NCI-H1694 treated with DMSO at 0.1 percent for 48 hours (cell line): ENCODE measurements at regions not wholly inside any gene's neighbourhood (a gene's known extent, or its start where the extent isn't known, plus 50 kb on each side); places are given as distances from the start of the nearest gene placed in this dataset.
"Not testable (repeated sequence)": the region's sequence is repeated elsewhere in the genome, so short reads cannot be mapped to it uniquely, and the experiment has no call there.

Experiments used
- DNase-seq: peaks from one replicate; lab custom pipeline; 2025; lab: John Stamatoyannopoulos, UW

DNA sequence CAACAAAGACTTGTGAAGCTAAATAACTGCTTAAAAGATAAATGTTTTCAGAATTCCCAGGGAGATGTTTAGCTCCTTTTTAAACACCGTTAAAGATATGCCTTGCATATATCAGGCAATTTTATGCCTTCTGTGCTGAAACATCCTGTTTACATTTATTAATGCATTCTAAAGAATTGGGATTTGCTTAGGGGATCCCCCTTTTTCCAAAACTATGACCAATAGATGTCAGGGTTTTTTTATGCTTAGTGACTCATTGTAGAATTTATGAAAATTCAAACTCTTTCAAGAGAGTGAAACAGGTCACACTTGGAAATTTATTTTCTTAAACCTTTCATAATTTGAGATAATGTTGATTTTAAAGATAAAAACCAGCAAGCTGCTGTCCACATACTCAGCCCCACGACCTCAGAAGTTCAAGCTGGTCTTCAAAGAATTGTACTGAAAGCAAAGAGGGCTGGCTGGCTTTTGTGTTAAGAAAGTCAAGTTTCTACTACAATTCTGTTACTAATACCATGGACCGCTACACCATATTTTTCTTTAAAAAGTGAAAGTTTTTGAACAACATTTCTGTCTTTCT lies 411.8 kb downstream of the ETV1 start:
- no peak for DNase-seq

DNA sequence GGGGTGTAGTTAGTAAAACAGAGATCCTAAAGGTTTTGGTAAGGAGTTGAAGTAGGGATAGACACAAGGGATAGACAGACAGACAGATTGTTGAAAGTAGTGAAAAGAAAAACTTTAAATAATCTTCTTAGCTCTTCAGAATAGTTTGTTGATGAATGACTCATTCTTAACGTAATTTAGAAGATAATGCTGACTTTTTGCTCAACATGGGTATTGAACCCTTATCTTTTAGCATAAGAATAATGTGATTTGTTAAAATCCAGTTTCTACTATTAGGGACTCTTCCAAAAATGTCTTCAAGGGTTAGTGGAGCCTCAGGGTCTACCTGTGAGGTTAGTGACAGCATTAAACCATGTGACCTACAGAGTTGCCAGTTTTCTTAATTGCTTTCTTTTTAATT lies 411.2 kb downstream of the ETV1 start:
- DNase-seq = no peak

DNA sequence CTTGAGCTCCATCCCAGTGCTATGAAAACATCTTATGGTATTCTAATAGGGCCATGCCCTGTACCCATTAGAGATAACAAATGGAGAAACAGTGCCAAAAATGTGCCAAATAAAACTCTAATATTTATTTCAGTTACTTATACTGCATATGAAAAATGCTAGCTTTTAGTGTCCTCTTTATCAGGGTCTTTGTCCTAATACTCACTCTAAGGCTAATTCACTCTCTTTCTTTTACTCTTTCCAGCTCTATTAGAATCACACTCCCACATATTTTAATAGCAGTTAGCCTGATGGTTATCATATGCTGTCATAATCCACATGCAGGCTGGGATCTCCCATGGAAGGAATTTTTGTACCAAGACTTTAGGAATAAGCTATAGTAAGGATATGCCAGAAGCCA lies 408.4 kb downstream of the ETV1 start:
- DNase-seq = no peak

DNA sequence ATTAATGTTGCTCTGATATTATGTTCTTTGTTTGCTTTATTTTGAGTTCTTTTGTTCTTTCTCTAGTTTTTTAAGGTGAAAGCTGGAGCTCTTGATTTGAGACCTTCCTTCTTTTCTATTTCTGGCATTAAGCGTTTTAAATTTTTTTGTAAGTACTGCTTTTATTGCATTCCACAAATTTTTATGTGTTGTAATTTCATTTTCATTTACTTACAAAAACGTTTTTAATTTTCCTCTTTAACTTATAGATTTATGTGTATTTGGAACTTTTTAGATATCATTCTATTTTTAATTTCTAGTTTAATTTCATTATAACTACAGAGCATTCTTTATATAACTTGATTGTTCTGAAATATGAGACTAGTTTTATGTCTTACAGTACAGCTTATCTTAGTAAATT lies 395.6 kb downstream of the ETV1 start:
- no peak for DNase-seq

DNA sequence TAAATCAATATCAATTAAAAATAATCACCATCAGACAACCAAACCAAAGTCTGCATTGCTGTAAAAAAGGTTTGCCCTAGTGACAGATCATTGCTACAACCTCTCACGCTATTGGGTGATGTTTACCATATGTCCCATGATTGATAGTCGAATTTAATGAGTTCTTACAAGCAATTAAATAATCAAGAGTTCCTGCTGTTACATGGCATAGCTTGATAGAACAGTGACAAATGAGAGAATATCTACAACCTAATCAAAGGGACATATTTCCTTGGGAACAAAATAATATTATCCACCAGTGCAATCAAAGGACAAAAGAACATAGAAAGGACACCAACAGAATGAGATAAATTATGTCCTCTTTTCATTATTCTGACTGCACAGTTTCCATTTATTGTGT lies 387.4 kb downstream of the ETV1 start:
- DNase-seq = no peak

DNA sequence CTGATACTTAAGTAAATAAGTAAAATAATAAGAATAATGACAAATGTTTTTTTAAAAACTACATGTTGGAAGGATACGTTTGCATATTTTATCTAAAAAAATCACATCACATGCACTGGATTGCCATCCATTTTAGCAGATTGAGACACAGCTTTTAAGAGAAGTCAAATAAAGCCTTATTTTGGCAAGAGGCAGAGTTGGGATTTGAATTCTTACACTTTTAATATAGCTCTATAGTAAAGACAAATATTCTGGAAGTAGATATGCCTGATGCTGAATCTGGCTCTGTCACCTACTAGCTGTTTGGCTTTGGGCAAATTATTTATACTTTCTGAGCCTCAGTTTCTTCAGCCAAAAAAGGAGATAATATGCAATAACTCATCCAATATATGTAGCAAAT lies 386.4 kb downstream of the ETV1 start:
- no peak for DNase-seq

DNA sequence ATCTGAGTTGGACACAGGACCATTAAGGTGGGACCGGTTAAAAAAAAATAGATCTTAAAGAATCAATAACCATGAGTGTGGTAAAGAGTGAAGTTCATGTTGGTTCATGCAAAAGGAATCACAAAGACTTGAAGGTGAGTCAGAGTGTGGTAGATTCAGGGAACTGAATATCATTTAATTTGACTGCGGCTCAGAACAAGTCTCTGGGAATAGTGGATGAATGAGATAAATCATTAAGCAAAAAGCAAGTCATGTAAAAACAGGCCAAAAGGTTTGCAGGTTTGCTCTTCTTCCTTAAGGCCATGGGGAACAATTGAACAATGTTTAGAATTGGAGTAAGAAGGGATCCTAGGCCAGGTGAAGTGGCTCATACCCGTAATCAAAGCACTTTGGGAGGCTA lies 385.8 kb downstream of the ETV1 start:
- DNase-seq = no peak

DNA sequence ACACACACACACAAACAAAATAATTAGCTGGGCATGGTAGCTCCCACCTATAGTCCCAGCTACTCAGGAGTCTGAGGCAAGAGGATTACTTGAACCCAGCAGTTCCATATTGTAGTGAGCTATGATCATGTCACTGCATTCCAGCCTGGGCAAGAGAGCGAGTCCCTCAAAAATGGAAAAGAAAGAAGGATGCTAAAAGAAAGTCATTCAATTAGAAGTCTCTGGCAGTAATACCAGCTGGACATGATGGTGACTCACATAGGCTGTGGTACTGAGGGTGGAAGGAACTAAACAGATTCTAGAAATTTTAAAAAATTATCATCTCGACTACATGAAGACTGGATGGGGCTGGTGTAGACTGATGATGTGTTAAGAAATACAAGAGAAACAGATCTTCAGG lies 385.3 kb downstream of the ETV1 start:
- no peak for DNase-seq

DNA sequence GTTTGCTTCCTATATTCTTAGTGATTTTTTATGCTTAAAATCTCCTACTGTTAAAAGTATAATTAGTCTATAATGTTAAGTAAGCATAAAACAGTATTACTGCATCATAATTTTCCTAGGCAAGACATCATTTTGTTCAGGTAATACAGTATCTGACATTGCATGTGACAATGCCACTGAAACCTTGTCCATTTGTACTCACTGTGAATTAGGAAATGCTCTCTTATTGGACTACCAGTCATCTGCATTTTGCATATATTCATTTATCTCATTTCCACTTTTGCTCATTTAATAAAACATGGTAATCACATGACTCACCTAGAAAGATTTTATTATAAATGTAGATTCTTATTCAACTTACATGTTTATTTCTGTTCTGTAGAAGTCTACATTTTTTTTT lies 379.1 kb downstream of the ETV1 start:
- no peak for DNase-seq

DNA sequence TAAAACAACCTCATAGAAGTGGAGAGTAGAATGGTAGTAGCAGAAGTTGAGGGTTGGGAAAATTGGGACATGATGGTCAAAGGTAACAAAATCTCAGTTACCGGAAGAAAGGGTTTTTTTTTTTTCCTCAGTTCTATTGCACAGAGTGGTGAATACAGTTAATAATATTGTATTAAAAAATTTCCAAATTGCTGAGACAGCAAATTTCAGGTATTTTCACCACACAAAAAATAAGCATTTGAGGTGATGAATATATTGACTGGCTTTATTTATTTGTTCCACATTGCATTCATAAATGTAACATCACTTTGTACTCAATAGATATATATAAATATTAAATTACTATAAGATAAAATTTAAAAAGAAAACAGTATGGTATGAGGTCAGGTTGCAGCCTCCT lies 373.8 kb downstream of the ETV1 start:
- DNase-seq = no peak

DNA sequence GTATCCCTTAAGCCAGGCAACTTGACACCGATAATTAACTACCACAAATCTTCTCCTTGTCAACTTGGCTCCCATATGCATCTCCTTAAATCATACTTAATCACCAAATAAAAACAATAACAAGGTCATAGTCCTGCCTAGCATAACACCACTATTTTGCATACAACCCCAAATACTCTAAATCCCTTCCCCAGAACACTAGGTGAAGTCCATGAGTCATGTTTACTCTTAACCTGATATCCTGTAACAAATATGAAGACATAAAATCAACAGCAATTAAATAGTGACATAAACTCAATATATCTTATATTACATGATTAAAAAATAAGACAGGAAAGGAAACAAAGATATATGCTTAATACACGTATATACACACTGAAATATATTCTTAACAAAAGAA lies 362.0 kb downstream of the ETV1 start:
- DNase-seq = no peak

DNA sequence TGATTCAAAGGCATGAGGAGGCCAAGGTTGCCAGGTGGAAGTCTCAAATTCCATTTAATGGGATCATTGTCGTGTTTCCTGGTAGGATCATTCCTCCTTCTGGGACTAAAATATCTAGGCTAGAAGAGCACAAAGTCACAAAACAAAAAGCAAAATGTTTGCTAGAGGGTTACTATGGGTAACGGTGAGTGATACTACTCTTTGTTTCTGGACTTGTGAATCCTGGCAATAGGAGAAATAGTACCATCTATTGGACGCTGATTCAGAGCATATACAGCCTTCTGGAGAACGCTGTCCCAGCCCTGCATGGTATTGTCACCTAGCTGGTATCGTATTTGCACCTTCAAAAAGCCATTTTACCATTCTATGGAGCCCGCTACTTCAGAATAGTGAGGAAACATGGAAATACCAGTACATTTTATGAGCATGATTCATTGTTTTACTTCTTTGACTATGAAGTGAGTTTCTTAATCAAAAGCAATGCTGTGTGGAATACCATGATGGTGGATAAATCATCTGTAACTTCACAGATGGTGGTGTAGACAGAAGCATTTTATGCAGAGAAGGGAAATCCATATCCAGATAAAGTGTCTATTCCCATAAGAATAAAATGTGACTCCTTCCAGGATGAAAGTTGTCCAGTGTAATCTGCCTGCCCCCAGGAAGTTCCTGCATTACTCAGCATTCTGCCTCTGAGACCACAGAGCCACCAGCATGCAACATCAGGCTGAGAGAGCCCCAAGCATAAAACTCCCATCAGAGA lies 361.0 kb downstream of the ETV1 start:
- no peak for DNase-seq

DNA sequence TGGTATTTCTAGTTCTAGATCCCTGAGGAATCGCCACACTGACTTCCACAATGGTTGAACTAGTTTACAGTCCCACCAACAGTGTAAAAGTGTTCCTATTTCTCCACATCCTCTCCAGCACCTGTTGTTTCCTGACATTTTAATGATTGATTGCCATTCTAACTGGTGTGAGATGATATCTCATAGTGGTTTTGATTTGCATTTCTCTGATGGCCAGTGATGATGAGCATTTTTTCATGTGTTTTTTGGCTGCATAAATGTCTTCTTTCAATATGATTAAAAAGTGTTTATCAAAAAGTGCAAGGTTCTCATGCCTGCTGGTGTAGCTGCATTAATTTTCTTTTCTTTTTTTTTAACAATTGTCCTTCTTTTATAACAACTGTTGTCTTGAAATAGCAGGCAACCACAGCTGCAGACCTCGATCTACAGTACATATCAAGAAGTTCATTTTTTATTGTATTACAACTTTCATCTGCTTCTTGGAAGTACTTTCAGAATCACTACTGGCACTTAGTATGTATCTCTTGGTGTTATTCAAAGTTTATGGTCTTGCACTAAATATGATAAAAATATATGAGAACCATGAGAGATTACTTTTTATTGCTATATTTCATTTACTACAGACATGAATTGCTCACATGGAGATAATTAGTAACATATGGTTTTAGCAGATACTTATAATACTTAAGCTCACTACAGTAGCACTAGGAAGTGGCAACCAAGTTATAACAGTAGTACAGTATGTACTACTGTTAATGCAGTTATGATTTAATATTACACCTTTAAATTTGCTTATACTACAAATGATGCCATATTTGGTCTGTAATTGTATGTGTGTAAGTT lies 358.0 kb downstream of the ETV1 start:
- not testable (repeated sequence) for DNase-seq

DNA sequence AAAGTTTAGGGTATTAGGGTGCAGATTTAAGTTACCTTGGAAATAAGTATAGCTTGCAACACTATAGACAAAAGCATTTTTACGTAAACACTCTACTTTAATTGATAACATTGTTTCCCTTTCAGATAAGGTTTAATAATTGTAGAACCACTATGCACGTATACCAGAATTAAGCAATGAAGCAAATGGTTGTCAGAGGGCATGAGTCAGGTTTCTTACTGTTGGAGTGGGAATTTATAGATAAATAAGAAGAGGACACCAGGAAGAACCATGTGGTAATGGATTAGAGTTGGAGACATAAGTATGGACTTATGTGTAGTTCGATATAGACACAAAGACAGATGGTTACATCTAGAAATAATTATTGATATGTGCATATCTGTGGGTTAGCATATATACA lies 355.6 kb downstream of the ETV1 start:
- DNase-seq = no peak

DNA sequence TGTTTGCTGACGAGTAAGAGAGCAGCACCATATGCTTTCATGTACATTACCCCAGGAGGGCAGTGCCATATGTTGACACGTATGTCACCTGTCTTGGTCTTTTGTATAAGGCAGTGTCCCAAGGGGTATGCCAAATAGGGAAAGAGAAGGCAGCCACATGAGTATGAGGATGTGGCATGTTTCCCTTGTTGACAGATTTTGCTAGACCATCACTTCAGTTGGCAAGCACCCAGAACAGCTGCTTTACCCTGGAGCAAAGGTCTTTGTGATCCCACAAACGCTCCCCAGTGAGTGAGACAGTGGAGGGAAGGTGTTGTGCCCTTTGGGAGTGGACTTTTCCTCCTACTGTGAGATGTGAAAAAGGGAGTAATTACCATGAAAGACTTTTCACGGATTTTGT lies 350.1 kb downstream of the ETV1 start:
- peak; percentile 86 for DNase-seq

DNA sequence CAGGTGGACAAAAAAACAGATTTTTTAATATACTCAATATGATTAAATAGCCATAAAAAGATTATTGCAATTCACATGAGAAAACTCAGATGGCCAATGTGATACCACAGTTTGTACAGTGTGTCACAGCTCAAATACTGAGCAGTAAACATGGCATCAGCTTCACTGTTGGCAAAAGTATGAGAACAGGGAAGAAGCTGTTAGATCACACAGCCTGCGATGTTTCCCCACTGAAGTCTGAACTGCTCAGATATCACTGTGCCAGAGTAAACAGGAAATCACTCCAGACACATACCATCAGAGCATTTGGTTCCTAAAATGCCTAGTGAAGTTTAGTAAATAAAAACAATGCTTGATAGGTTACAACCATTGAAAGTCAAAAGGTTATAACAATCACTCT lies 347.8 kb downstream of the ETV1 start:
- DNase-seq = no peak

DNA sequence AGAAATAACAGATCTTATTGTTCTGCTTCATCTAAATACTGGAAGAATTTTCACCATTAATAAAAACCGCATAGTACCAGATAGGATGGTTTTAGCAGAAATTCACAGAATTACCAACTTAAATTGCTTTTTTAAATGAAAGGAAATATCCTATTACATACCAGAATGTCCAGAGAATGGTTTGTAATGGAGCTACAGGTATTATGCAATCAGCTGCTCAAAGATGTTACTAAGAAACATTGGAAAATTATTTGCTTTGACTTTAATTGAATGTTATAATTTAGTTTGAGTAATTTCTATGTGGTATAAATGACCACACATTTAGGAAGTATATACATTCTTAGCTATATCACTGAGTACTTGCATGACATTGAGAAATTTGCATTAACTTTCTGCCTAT lies 338.3 kb downstream of the ETV1 start:
- DNase-seq = no peak

DNA sequence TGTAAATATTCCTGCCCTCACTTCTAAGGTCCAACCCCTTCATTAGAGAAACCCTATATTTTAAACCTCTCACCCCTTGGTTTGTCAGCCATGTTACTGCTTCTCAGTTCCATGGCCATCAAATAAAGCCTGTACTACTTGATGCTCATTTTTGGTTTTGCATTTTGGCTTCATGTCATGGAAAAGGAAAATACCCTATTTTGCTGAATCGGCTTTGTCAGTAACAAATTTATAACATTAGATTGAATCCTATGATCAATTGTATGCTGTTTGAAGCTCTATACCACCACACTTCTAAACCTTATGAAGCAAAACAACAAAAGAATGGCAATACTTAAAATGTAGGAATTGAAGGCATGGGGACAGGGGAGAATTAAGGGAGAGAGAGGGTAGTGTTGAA lies 333.1 kb downstream of the ETV1 start:
- DNase-seq = no peak

DNA sequence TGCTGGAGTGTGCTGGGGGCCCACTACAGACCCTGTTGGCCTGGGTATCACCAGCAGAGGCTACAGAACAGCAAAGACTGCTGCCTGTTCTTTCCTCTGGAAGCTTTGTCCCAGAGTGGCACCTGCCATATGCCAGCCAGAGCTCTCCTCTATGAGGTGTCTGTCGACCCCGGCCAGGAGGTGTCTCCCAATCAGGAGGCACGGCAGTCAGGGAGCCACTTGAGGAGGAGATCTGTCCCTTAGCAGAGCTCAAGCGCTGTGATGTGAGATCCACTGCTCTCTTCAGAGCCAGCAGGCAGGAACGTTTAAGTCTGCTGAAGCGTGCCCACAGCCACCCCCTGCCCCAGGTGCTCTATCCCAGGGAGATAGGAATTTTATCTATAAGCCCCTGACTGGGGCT lies 316.2 kb downstream of the ETV1 start:
- no peak for DNase-seq

DNA sequence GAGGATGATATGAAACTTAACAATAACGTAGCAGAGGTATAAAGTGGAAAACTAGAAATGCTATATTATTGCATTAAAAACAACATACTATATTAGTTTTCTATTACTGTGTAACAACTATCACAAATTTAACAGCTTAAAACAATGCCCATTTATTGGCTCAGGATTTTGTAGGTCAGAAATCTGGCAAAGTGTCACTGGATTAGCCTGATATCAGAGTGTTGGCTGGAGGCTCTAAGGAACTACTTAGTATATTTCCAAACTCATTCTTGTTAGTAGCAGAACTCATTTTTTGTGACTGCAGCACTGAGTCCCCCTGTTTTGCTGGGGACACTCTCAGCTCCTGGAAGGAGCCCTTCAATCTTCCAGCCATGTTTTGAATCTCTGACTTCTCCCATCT lies 306.8 kb downstream of the ETV1 start:
- DNase-seq = no peak

DNA sequence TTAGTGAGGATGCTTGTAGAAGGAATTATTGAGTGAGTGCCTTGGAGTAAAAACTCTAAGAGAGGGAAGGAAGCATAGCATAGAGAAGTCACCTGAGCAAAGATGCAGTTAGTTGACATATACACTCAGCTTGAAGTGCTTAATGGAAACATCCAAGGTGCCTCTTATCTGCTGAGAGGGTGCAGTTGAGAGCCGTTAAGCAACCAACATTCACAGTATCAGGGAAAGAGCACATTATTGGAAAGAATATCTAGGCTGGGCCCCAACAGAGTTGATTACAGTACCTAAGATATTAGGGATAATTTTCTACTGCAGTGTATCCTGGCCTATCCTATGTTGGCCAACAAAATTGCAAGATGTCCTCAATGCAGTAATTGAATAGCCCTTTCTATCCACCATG lies 302.0 kb downstream of the ETV1 start:
- DNase-seq = no peak

DNA sequence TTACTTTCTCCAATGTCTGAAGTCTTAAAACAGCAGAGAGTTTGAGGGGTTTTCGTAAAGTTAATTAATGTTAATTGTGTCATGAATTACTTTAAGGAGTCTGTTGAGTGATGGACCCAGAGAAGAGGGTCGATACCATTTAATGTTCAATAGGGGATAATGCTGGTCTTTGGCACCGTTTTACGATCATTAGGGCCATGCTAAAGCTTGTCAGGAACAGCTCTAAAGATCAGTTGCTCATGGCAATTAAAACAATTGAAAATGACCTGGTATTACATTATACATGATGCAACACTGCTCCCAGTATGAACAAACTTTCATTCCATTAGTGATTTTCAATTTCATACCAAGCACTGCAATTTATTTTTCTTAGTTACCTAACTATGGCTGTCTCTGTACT lies 296.9 kb downstream of the ETV1 start:
- DNase-seq = no peak

DNA sequence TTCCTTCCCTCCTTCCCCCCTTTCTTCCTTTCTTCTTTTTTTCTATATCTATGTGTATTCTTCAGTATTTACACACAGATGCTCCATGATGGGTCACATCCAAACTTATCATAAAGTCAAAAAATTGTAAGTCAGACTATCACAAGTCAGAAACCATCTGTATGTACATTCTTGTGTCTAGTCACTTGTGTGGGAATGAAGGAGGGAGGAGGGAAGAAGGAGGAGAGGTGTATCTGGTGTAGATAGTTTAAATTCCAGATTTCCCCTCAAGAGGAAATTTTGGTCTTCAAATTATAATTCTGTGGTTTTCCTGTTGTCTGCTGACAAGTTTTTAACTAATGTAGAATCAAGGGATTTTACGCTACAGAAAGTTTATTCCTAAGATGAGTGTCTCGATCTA lies 287.2 kb downstream of the ETV1 start:
- no peak for DNase-seq
